Stimulated activated naive CD4-positive, alpha-beta T cell treated with Interleukin-2 at 50 U/mL for 16 hours (primary cell): ENCODE measurements at regions not wholly inside any gene's neighbourhood (a gene's known extent, or its start where the extent isn't known, plus 50 kb on each side); places are given as distances from the start of the nearest gene placed in this dataset.
"Not testable (repeated sequence)": the region's sequence is repeated elsewhere in the genome, so short reads cannot be mapped to it uniquely, and the experiment has no call there.

Experiments used
- DNase-seq: peaks from one replicate; lab custom pipeline; 2025; lab: John Stamatoyannopoulos, UW

GRCh38 chr20:2203436-2203835 lies 92.4 kb upstream of the TGM3 start:
- DNase-seq: no peak

GRCh38 chr20:2204021-2204420 lies 91.8 kb upstream of the TGM3 start:
- no peak for DNase-seq

- DNase-seq: peak; percentile 76
Observed at GRCh38 chr20:2206957-2207769, 88.6 kb upstream of the TGM3 start.

GRCh38 chr20:2207770-2208097 lies 88.1 kb upstream of the TGM3 start:
- DNase-seq: no peak

GRCh38 chr20:2208897-2209296 lies 86.9 kb upstream of the TGM3 start:
- no peak for DNase-seq

GRCh38 chr20:2210646-2211552 lies 84.9 kb upstream of the TGM3 start:
- DNase-seq: no peak

- no peak for DNase-seq
Observed at GRCh38 chr20:2212456-2213015, 83.3 kb upstream of the TGM3 start.

- no peak for DNase-seq
Observed at GRCh38 chr20:2213401-2213800, 82.4 kb upstream of the TGM3 start.

GRCh38 chr20:2217857-2218539 lies 77.8 kb upstream of the TGM3 start:
- DNase-seq: peak; percentile 3

- DNase-seq: no peak
Observed at GRCh38 chr20:2219481-2220006, 76.3 kb upstream of the TGM3 start.

GRCh38 chr20:2220298-2220697 lies 75.5 kb upstream of the TGM3 start:
- DNase-seq: no peak

- DNase-seq: no peak
Observed at GRCh38 chr20:2221921-2222320, 73.9 kb upstream of the TGM3 start.

- no peak for DNase-seq
Observed at GRCh38 chr20:2223558-2224367, 72.0 kb upstream of the TGM3 start.

GRCh38 chr20:2224368-2224639 lies 71.5 kb upstream of the TGM3 start:
- no peak for DNase-seq

GRCh38 chr20:2227285-2227684 lies 68.5 kb upstream of the TGM3 start:
- DNase-seq: not testable (repeated sequence)

- no peak for DNase-seq
Observed at GRCh38 chr20:2227861-2228260, 67.9 kb upstream of the TGM3 start.

- DNase-seq: no peak
Observed at GRCh38 chr20:2228926-2229325, 66.9 kb upstream of the TGM3 start.

- DNase-seq: no peak
Observed at GRCh38 chr20:2230726-2231488, 64.9 kb upstream of the TGM3 start.

- no peak for DNase-seq
Observed at GRCh38 chr20:2231701-2232100, 64.1 kb upstream of the TGM3 start.

GRCh38 chr20:2234598-2235191 lies 61.1 kb upstream of the TGM3 start:
- DNase-seq: no peak
